Activated T-helper 17 cell treated with anti-CD3 and anti-CD28 coated beads, Interleukin-2, amount 50 U/mL, for 72 hours (primary cell): ENCODE measurements at regions not wholly inside any gene's neighbourhood (a gene's known extent, or its start where the extent isn't known, plus 50 kb on each side); places are given as distances from the start of the nearest gene placed in this dataset.
A peak's percentile ranks its signal among the peaks of the same experiment; 100 is the strongest.

Experiments used
- ATAC-seq: fragments of 150-1000 bp; cut with Tn5 transposase; replicated peaks from 2 replicates; pipeline ENCODE4 v1.10.0; 2021; ENCODE audit warnings: mild to moderate bottlenecking, moderate library complexity
- H3K27ac Mint-ChIP-seq: one replicate; pipeline ENCODE4 v1.8.0; 2022; ENCODE audit warnings: mixed read lengths
- H3K27me3 Mint-ChIP-seq: one replicate; pipeline ENCODE4 v1.8.0; 2022; ENCODE audit warnings: mixed read lengths
- H3K36me3 Mint-ChIP-seq: one replicate; pipeline ENCODE4 v1.8.0; 2022; ENCODE audit warnings: low read depth, mild to moderate bottlenecking, mixed read lengths
- H3K4me1 Mint-ChIP-seq: one replicate; pipeline ENCODE4 v1.8.0; 2022; ENCODE audit warnings: mixed read lengths
- H3K4me3 Mint-ChIP-seq: one replicate; pipeline ENCODE4 v1.8.0; 2022; ENCODE audit warnings: mild to moderate bottlenecking, mixed read lengths
- H3K9me3 Mint-ChIP-seq: one replicate; pipeline ENCODE4 v1.8.0; 2022; ENCODE audit warnings: mixed read lengths

DNA sequence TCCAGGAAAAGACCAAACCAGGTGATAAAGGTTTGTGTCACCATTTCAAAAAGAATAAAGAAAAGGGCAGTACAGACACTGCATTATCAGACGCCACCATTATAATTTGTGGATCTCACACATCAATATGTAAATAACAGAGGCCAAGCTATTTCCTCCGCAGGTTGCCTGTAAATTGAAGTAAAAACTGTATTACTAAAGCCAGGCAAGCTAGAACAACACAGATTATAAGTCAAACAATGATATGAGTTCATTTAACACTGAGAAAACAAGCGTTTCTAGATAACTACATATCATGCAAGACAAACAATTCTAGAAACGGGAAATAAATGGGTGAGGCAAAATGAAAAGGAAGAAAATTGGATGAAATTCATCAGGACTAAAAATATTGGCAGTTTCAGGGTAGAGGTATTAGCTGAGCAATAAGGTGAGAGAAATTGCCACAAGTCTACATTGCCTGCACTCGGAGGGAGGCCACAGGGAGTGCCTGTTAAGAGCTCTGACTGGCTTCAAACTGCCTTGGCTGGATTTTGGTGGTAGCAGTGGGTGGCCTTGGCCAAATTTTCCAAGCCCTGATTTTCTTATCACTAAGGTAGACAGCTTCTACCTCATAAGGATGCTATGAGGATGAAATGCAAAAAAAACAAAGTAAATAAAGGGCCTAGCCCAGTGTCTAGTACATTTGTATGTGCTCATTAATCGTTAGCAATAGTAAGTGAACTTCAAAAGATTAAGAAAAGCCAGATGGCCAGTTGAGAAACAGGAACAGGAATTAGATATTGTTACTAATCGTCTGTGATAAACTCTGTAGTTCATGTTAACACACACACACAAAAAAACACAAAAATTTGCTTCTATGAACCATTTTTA lies 240.0 kb upstream of the NFE2L3 start:
- no peaks in the 10 kb centered on the region for H3K9me3 Mint-ChIP-seq
- no peak overlapping the region for H3K4me3 Mint-ChIP-seq
- H3K36me3 Mint-ChIP-seq: no peaks in the 10 kb centered on the region
- no peak for ATAC-seq
- H3K4me1 Mint-ChIP-seq: no peaks in the 10 kb centered on the region
- H3K27me3 Mint-ChIP-seq: peaks cover 26% of the 10 kb centered on the region
- H3K27ac Mint-ChIP-seq: no peak overlapping the region

DNA sequence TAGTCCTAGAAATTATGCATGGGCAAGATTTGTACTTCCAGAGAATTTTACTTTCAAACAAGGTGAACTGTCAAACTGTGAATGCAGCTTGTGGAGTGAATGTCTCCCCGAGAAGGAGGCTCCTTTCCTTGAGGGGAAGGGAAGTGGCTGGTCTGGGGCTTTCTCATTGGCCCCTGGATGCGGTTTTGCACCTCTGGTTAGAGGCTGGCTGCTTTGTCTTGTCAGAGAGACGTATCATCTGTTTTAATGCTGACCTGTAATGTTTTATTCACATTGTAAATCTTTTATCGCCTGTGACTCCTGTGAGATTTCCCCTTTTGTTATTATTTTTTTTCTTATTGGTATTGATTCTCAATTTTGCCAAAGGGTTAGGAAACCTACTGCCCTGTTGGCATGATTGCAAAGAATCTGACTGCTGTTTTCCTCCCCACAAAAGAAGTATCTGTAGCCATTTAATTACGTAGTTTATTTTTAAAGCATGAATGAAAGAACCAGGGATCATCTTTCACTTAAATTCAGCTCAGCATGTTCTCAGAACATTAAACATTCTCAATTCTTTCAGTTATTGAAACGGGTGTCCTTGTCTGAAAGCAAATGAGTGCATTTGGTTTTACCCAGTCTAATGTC lies 238.3 kb upstream of the NFE2L3 start:
- peaks cover 5% of the 10 kb centered on the region for H3K9me3 Mint-ChIP-seq
- H3K36me3 Mint-ChIP-seq: peaks cover 6% of the 10 kb centered on the region
- H3K27me3 Mint-ChIP-seq: peaks cover 33% of the 10 kb centered on the region
- ATAC-seq: no peak
- no peak overlapping the region for H3K27ac Mint-ChIP-seq
- no peak overlapping the region for H3K4me3 Mint-ChIP-seq
- H3K4me1 Mint-ChIP-seq: no peaks in the 10 kb centered on the region

- no peaks in the 10 kb centered on the region for H3K4me1 Mint-ChIP-seq
- peaks cover 5% of the 10 kb centered on the region for H3K9me3 Mint-ChIP-seq
- H3K36me3 Mint-ChIP-seq: peaks cover 6% of the 10 kb centered on the region
- H3K4me3 Mint-ChIP-seq: no peak overlapping the region
- ATAC-seq: no peak
- no peak overlapping the region for H3K27ac Mint-ChIP-seq
- peaks cover 42% of the 10 kb centered on the region for H3K27me3 Mint-ChIP-seq
These were observed 233.3 kb upstream of the NFE2L3 start for GRCh38 chr7:25918731-25919130.

DNA sequence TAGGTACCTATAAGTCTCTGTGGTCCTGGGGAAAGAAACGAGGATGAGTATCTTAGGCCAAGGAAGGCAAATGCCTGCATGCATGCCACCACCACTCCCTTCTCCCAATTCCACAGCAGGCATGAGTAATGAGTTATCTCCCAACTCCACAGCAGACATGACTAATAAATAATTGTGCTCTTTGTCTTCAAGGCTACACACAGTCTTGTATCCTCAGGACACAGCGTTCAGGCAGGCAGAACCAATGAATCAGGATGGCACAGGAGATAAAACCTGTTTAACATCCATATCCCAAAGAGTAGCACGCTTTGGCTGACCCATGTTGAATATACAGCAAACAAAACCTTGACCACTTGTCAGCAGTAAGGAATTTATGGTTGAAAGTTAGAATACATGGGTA lies 229.7 kb upstream of the NFE2L3 start:
- Mint-ChIP-seq H3K27ac (no peak overlapping the region), H3K9me3 (peaks cover 5% of the 10 kb centered on the region), H3K27me3 (peaks cover 35% of the 10 kb centered on the region), H3K4me3 (no peak overlapping the region), H3K36me3 (peaks cover 6% of the 10 kb centered on the region), H3K4me1 (no peaks in the 10 kb centered on the region)
- ATAC-seq: no peak

DNA sequence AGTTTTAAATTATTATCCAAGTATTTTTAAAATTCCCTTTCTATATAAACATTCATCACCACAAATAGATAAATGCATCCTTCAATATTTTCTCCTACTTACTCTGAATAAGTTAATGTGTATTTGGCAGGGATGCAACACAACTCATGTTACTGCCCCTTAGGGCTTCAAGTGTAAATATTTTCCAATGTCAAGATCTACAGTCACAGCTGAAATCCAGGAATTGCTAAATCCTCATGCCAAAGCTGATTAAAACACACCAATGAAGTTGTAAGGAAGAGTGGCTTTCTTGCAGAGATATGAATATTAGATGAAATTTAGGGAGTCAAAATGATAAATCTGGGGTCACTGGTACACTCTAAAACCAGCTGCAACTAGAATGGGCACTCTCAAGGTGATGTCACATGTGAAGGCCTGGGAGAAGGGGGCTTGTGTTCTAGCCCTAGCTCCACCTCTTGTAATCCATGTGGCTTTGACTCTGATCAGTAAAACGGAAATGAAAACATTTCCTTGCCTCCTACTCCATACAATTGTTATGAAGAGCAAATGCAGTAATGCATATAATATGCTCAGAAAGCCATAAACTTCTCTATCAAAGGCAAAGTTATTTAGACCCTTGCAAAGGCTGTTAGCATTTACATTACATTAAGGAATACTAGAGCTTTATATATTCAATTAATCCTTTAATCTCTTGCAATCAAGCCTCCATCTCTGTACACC lies 228.1 kb upstream of the NFE2L3 start:
- no peaks in the 10 kb centered on the region for H3K36me3 Mint-ChIP-seq
- no peak for ATAC-seq
- H3K4me3 Mint-ChIP-seq: no peak overlapping the region
- peaks cover 34% of the 10 kb centered on the region for H3K27me3 Mint-ChIP-seq
- H3K9me3 Mint-ChIP-seq: no peaks in the 10 kb centered on the region
- no peak overlapping the region for H3K27ac Mint-ChIP-seq
- no peaks in the 10 kb centered on the region for H3K4me1 Mint-ChIP-seq

DNA sequence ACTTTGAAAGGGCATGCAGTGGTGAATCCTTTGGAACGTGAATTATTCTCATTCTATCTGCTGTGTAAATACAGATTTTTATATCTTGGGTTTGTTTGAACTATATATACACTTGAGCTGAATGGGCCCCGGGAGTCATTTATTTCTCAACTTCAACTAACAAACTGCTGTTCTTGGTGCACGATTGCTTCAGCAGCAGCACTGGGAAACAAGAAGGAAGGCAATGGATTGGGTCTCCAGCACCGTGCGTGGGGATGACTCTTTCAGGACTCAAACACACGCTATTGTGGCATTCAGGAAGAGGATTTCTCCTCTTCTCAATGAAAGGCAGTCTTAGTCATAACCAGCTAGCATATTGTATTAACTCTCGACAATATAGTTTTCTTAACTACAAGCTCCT lies 226.0 kb upstream of the NFE2L3 start:
- Mint-ChIP-seq H3K4me3 (no peak overlapping the region), H3K27ac (no peak overlapping the region), H3K27me3 (peaks cover 44% of the 10 kb centered on the region), H3K4me1 (no peaks in the 10 kb centered on the region), H3K36me3 (no peaks in the 10 kb centered on the region), H3K9me3 (no peaks in the 10 kb centered on the region)
- ATAC-seq: no peak

- no peaks in the 10 kb centered on the region for H3K9me3 Mint-ChIP-seq
- H3K36me3 Mint-ChIP-seq: no peaks in the 10 kb centered on the region
- no peaks in the 10 kb centered on the region for H3K4me1 Mint-ChIP-seq
- H3K27ac Mint-ChIP-seq: no peak overlapping the region
- peaks cover 40% of the 10 kb centered on the region for H3K27me3 Mint-ChIP-seq
- ATAC-seq: no peak
- H3K4me3 Mint-ChIP-seq: no peak overlapping the region
These were observed 225.5 kb upstream of the NFE2L3 start for GRCh38 chr7:25926451-25926850.

GRCh38 chr7:25926891-25927625 lies 224.9 kb upstream of the NFE2L3 start:
- Mint-ChIP-seq H3K4me3 (no peak overlapping the region), H3K4me1 (no peaks in the 10 kb centered on the region), H3K9me3 (no peaks in the 10 kb centered on the region), H3K36me3 (no peaks in the 10 kb centered on the region), H3K27ac (no peak overlapping the region), H3K27me3 (peaks cover 37% of the 10 kb centered on the region)
- peak; percentile 32 for ATAC-seq

- no peaks in the 10 kb centered on the region for H3K36me3 Mint-ChIP-seq
- no peak for ATAC-seq
- H3K9me3 Mint-ChIP-seq: peaks cover 2% of the 10 kb centered on the region
- H3K4me1 Mint-ChIP-seq: no peaks in the 10 kb centered on the region
- no peak overlapping the region for H3K4me3 Mint-ChIP-seq
- peaks cover 37% of the 10 kb centered on the region for H3K27me3 Mint-ChIP-seq
- no peak overlapping the region for H3K27ac Mint-ChIP-seq
These were observed 224.4 kb upstream of the NFE2L3 start for GRCh38 chr7:25927626-25927978.

DNA sequence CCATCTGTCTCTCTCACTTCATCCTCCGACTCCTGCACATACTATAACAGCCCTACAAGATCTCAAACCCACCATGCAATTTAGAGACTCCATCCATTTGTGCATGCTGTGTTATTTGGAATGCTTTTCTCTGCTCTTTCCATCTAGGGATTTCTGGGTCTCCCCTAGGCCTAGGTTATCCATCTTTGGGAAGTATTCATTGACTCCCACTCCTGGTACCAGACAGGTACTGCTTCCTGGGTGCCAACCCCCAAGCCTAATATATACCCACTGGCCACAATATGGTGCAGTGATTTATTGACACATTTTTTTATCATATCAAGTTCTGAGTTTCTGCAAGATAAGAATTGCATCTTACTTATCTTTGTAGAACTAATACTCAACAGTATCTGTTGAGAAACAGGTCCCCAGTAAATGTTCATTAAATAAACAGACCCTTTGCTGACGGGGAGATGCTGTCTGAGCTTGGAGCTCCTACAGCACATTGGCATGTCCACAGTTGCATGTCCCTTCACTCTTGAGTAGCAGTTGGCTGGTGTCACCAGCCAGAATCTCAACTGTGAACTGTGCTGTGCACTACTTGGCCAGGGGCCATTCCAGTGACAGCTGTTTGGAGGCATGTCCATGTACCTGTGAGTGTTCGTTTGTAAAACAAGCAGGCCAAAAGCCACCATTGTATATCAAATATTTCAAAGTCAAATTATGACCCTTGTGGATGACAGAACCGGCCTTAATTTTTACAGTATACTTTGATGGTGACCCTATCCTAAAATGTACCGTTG lies 223.3 kb upstream of the NFE2L3 start:
- H3K27ac Mint-ChIP-seq: no peak overlapping the region
- peaks cover 42% of the 10 kb centered on the region for H3K27me3 Mint-ChIP-seq
- H3K36me3 Mint-ChIP-seq: no peaks in the 10 kb centered on the region
- H3K4me3 Mint-ChIP-seq: no peak overlapping the region
- no peaks in the 10 kb centered on the region for H3K4me1 Mint-ChIP-seq
- peaks cover 10% of the 10 kb centered on the region for H3K9me3 Mint-ChIP-seq
- no peak for ATAC-seq

DNA sequence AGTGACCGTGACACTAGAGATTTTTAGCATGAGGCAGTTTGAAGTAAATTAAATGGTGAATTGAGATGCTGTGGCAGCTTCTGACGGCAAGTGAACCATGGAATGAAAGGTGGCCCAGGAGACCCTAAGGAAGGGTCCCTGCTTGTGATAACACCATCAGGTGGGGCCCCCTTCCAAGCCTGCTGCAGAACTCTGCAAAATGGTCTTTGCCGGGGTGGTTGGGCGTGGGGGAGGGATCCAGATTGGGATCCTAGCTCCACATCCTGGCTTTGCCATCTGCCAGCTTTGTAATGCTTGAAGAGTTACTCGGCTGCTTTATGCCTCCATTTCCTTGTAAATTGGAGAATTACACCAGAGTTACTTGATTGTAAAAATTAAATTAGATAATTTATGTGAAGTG lies 222.6 kb upstream of the NFE2L3 start:
- H3K4me3 Mint-ChIP-seq: no peak overlapping the region
- no peak overlapping the region for H3K27ac Mint-ChIP-seq
- H3K27me3 Mint-ChIP-seq: peaks cover 47% of the 10 kb centered on the region
- no peaks in the 10 kb centered on the region for H3K36me3 Mint-ChIP-seq
- ATAC-seq: no peak
- H3K4me1 Mint-ChIP-seq: no peaks in the 10 kb centered on the region
- H3K9me3 Mint-ChIP-seq: peaks cover 18% of the 10 kb centered on the region

GRCh38 chr7:25930492-25931048 lies 221.4 kb upstream of the NFE2L3 start:
- Mint-ChIP-seq H3K9me3 (peaks cover 24% of the 10 kb centered on the region), H3K27ac (no peak overlapping the region), H3K4me1 (no peaks in the 10 kb centered on the region), H3K36me3 (no peaks in the 10 kb centered on the region), H3K27me3 (peaks cover 58% of the 10 kb centered on the region), H3K4me3 (no peak overlapping the region)
- no peak for ATAC-seq

- Mint-ChIP-seq H3K36me3 (no peaks in the 10 kb centered on the region), H3K9me3 (peaks cover 24% of the 10 kb centered on the region), H3K27me3 (peaks cover 61% of the 10 kb centered on the region), H3K27ac (no peak overlapping the region), H3K4me1 (no peaks in the 10 kb centered on the region), H3K4me3 (no peak overlapping the region)
- no peak for ATAC-seq
These were observed 220.8 kb upstream of the NFE2L3 start for GRCh38 chr7:25931156-25931555.
